Endothelial cell of umbilical vein (primary cell): ENCODE measurements at regions not wholly inside any gene's neighbourhood (a gene's known extent, or its start where the extent isn't known, plus 50 kb on each side); places are given as distances from the start of the nearest gene placed in this dataset.
A peak's percentile ranks its signal among the peaks of the same experiment; 100 is the strongest.

Source experiments
- BruUV-seq: library from RNA; stranded (reverse); fragments of 400-500 nt; replicated peaks from 2 replicates; lab custom pipeline; 2021; lab: Mats Ljungman, UMichigan
- CTCF ChIA-PET: fragments of 300-600, 350-600 bp; sonication (Branson Sonifier 250); formaldehyde crosslinking; loops from one replicate; lab custom pipeline; 2021; ENCODE audit warnings: antibody characterized with exemption, inconsistent platforms; lab: Charles Lee
- POLR2A ChIA-PET: fragments of 300-600, 350-600 bp; sonication (Branson Sonifier 250); formaldehyde crosslinking; loops from one replicate; lab custom pipeline; 2021; ENCODE audit warnings: antibody characterized with exemption, inconsistent platforms; lab: Charles Lee
- DNase-seq: peaks from one replicate; pipeline ENCODE4 v3.0.0-alpha.2; 2011; ENCODE audit warnings: low read depth, low spot score
- FAIRE-seq: peaks from 2 replicates; lab custom pipeline; 2011; peaks lifted over from hg19 to GRCh38; lab: Jason Lieb, UNC
- H2AFZ ChIP-seq: 2 replicates; pipeline ENCODE4 v1.6.0; 2012; ENCODE audit warnings: low read depth, low read length, control low read depth, inconsistent platforms
- H3K27ac ChIP-seq: 2 replicates; pipeline ENCODE4 v1.5.1; 2011; ENCODE audit warnings: low read depth, mild to moderate bottlenecking, control low read depth, low read length, moderate library complexity; ENCODE audit not compliant: insufficient read depth
- H3K27me3 ChIP-seq, 2 experiments: 2 replicates each; pipeline versions ENCODE4 v1.6.0 to v1.6.1; 2011; ENCODE audit warnings: low read length in 2 of 2, mixed read lengths in 1 of 2; ENCODE audit not compliant: control insufficient read depth in 2 of 2, insufficient read depth in 2 of 2
- H3K36me3 ChIP-seq, 2 experiments: 2 replicates in 1 of 2; 3 replicates in 1 of 2; pipeline ENCODE4 v1.5.1; 2011; ENCODE audit warnings: low read length in 2 of 2, mild to moderate bottlenecking in 1 of 2, moderate library complexity in 1 of 2; ENCODE audit not compliant: control insufficient read depth in 2 of 2, insufficient read depth in 2 of 2; ENCODE audit errors: extremely low read depth in 1 of 2
- H3K4me1 ChIP-seq: 3 replicates; pipeline ENCODE4 v1.5.1; 2011; ENCODE audit warnings: mild to moderate bottlenecking, low read length; ENCODE audit not compliant: control insufficient read depth, insufficient read depth; ENCODE audit errors: extremely low read depth
- H3K4me2 ChIP-seq: 2 replicates; pipeline ENCODE4 v1.6.1; 2011; ENCODE audit warnings: low read length, control low read depth, mixed read lengths; ENCODE audit not compliant: insufficient read depth
- H3K4me3 ChIP-seq, 3 experiments: fragments of 200-600 bp in 1 of 3; sonication (generic), shearing (Covaris generic) in 1 of 3; replicated peaks in 1 of 3; 2 replicates each; pipeline ENCODE4 v1.5.1; 2011 to 2016; ENCODE audit warnings: control low read depth in 3 of 3, low read length in 3 of 3, mild to moderate bottlenecking in 2 of 3, inconsistent platforms in 1 of 3, low read depth in 1 of 3, moderate library complexity in 1 of 3; ENCODE audit not compliant: insufficient read depth in 1 of 3
- H3K79me2 ChIP-seq: 2 replicates; pipeline ENCODE4 v1.6.0; 2012; ENCODE audit warnings: low read length, inconsistent platforms; ENCODE audit not compliant: control insufficient read depth, insufficient read depth
- H3K9ac ChIP-seq: replicated peaks from 2 replicates; pipeline ENCODE3; 2011; ENCODE audit warnings: low read length, control low read depth; ENCODE audit not compliant: insufficient read depth; ENCODE audit errors: extremely low read depth
- H3K9me1 ChIP-seq: replicated peaks from 3 replicates; pipeline ENCODE4 v1.6.0; 2011; ENCODE audit warnings: mild to moderate bottlenecking, low read length; ENCODE audit not compliant: control insufficient read depth, insufficient read depth; ENCODE audit errors: extremely low read depth
- H3K9me3 ChIP-seq: replicated peaks from 2 replicates; pipeline ENCODE4 v1.5.1; 2012; ENCODE audit warnings: low read length, inconsistent platforms; ENCODE audit not compliant: control insufficient read depth, insufficient read depth
- H4K20me1 ChIP-seq: replicated peaks from 2 replicates; pipeline ENCODE3; 2011; ENCODE audit warnings: mild to moderate bottlenecking, low read length; ENCODE audit not compliant: control insufficient read depth, insufficient read depth; ENCODE audit errors: extremely low read depth
- EZH2 ChIP-seq: IDR thresholded peaks from 2 replicates; pipeline ENCODE4 v1.6.1; 2012; ENCODE audit warnings: borderline replicate concordance, low read depth, mild to moderate bottlenecking, moderate library complexity, low read length, inconsistent platforms; ENCODE audit not compliant: severe bottlenecking
- GATA2 ChIP-seq: IDR thresholded peaks from 2 replicates; pipeline ENCODE4 v1.7.0; 2011; ENCODE audit warnings: low read depth, mild to moderate bottlenecking, moderate library complexity, mixed read lengths, low read length; ENCODE audit not compliant: insufficient read length, insufficient read depth
- JUN ChIP-seq: IDR thresholded peaks from 2 replicates; pipeline ENCODE4 v1.6.1; 2011; ENCODE audit warnings: borderline replicate concordance, low read depth; ENCODE audit not compliant: insufficient read length, insufficient read depth
- POLR2A ChIP-seq: IDR thresholded peaks from 2 replicates; pipeline ENCODE4 v1.6.1; 2012; ENCODE audit warnings: low read depth, mild to moderate bottlenecking, control low read depth, low read length
- dilution Hi-C: fragments of 300-500 bp; cut with MboI; formaldehyde crosslinking; loops from one replicate; pipeline ENCODE4 v1.15.0; 2019; ENCODE audit warnings: low sequenced_read_pairs; ENCODE audit not compliant: extremely low pct_ligation_motif_present
- intact Hi-C: fragments of 100-400 bp; cut with micrococcal nuclease; formaldehyde crosslinking; loops from one replicate; pipeline ENCODE4 v1.10.0; 2022
- TF ChIP-seq, protein P1 (sequence below), 2 donors: IDR thresholded peaks; 1 replicate in 1 of 2; 2 replicates in 1 of 2; pipeline ENCODE4 v1.5.1; 2011; ENCODE audit warnings: low read length in 2 of 2, mild to moderate bottlenecking in 2 of 2, moderate library complexity in 2 of 2, control low read depth in 1 of 2, inconsistent platforms in 1 of 2, low read depth in 1 of 2; ENCODE audit not compliant: insufficient read depth in 1 of 2; ENCODE audit errors: extremely low read depth in 1 of 2

DNA sequence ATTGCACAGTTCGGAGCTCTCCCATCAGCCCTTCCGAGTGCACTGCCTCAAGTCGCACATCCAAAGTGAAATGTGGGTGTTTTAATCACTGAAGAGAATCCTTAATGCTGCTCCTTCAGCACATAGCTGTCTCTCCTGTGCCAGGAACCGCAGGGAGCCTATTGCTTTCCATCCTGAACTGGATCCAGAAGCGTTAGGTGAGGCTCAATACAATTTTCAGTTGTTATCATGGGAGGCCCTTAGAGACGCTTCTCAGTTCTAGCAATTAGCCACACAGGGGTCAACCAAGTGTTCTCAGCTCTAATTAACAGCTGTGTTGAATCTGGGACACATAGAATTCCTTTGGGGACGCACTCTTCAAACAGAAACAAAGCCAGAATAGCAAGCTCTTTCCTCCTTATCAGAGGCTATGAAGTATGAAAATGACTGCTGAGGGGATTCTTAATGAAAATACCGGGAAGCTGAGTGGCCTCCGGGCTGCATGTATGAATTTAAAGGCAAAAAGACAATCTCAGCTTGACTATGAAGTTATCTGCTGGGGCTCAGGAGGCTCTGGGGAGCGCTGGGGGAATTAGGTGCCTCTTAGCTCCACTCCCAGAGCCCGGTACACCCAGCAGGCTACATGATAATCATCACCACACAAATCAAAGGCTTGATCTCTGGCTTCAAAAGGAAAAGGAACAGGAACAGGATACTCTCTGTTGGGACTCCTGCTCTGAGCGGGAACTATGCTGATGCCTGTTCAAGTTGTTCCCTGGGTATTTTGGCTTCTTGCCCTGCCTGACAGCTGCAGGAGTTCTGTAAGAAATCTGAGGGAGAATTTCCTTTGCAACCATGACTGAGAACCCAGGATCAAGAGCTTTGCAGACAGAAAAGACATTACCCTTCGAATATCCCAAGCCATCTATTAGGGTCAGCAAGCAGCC lies 55.4 kb upstream of the NCOA1 start:
- no peak for TF ChIP-seq EZH2
- TF ChIP-seq POLR2A = no peak
- TF ChIP-seq GATA2 = peak; percentile 34
- Histone ChIP-seq H2AFZ (peak overlapping the region; percentile 58), H3K4me2 (peak overlapping the region; percentile 16), H3K4me1 (peaks cover 8% of the 10 kb centered on the region), H3K9me3 (no peaks in the 10 kb centered on the region), H3K4me3 (no peak overlapping the region), H3K27ac (no peak overlapping the region), H3K79me2 (no peaks in the 10 kb centered on the region), H3K27me3 (no peaks in the 10 kb centered on the region), H3K9me1 (no peaks in the 10 kb centered on the region), H3K9ac (no peak overlapping the region), H3K36me3 (no peaks in the 10 kb centered on the region), H4K20me1 (no peaks in the 10 kb centered on the region)
- DNase-seq (peak; percentile 83), FAIRE-seq (peak; percentile 94)
- POLR2A ChIA-PET = interaction anchor here (0.7 to 0.8 kb wide), 2 partner anchors 21 to 34 kb away, joined by 3 to 4 read pairs; no protein-coding TSS in a partner anchor
- dilution Hi-C loops = no loop called here
- CTCF ChIA-PET = interaction anchor here (1.2 to 2.7 kb wide), 9 partner anchors 10 to 392 kb away, joined by 3 to 17 read pairs (median 4); no protein-coding TSS in a partner anchor
- intact Hi-C loops = loop anchor here (5.0 kb wide), 1 partner anchor 57 kb away; the partner anchor contains the start of gene NCOA1
- no TSS peak for BruUV-seq

DNA sequence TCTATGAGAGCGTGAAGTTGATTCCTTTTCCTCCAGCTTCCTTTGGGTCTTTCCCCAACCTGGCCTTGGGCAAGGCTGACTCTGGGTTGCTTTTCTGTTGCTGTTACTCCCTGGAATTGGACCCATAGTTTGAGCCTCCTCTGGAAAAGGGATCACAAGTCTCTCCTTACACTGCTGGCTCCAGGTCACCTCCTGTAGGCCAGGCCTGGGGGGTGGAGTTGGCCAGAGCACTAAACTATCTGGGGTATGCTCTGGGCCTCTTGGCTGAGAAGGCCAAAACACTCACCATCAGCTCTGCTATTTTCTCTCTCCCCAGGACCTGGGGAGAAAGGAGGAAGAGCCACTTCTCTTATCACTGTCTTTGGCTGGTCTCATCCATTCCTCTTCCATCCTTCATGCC lies 56.5 kb upstream of the NCOA1 start:
- intact Hi-C loops = no loop called here
- no TSS peak for BruUV-seq

More for the DNA sequence above, 56.5 kb upstream of the NCOA1 start:
- H3K4me2 ChIP-seq = no peak overlapping the region
- no peaks in the 10 kb centered on the region for H3K36me3 ChIP-seq
- FAIRE-seq = no peak
- peaks cover 8% of the 10 kb centered on the region for H3K4me1 ChIP-seq
- H3K9ac ChIP-seq = no peak overlapping the region
- dilution Hi-C loops = no loop called here
- H3K9me1 ChIP-seq = no peaks in the 10 kb centered on the region
- H3K79me2 ChIP-seq = no peaks in the 10 kb centered on the region
- no peaks in the 10 kb centered on the region for H3K9me3 ChIP-seq
- H3K27me3 ChIP-seq = peaks cover 0 to 1% of the 10 kb centered on the region in 2 experiments
- POLR2A ChIA-PET = no interaction called here
- CTCF ChIA-PET = interaction anchor here (1.2 to 2.7 kb wide), 4 partner anchors 9 to 383 kb away, joined by 3 to 17 read pairs (median 6); no protein-coding TSS in a partner anchor
- no peak overlapping the region for H3K27ac ChIP-seq
- DNase-seq = no peak
- no peaks in the 10 kb centered on the region for H4K20me1 ChIP-seq
- TF ChIP-seq GATA2 = no peak
- no peak for TF ChIP-seq JUN
- TF ChIP-seq, protein P1, sequence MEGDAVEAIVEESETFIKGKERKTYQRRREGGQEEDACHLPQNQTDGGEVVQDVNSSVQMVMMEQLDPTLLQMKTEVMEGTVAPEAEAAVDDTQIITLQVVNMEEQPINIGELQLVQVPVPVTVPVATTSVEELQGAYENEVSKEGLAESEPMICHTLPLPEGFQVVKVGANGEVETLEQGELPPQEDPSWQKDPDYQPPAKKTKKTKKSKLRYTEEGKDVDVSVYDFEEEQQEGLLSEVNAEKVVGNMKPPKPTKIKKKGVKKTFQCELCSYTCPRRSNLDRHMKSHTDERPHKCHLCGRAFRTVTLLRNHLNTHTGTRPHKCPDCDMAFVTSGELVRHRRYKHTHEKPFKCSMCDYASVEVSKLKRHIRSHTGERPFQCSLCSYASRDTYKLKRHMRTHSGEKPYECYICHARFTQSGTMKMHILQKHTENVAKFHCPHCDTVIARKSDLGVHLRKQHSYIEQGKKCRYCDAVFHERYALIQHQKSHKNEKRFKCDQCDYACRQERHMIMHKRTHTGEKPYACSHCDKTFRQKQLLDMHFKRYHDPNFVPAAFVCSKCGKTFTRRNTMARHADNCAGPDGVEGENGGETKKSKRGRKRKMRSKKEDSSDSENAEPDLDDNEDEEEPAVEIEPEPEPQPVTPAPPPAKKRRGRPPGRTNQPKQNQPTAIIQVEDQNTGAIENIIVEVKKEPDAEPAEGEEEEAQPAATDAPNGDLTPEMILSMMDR (IDR thresholded peaks at IDR 0.05; ENCODE audit: extremely low read depth in 1 of 2, insufficient read depth in 1 of 2, low read depth in 1 of 2, low read length in 2 of 2) = no peak
- H2AFZ ChIP-seq = no peak overlapping the region
- no peak overlapping the region for H3K4me3 ChIP-seq
